ENCODE measurements at regions not wholly inside any gene's neighbourhood (a gene's known extent, or its start where the extent isn't known, plus 50 kb on each side); places are given as distances from the start of the nearest gene placed in this dataset.

GRCh38 chr3:82764521-82764920 is 1003.1 kb upstream of the GBE1 start:
- DNase-seq (no peak), ATAC-seq (replicated peaks in 1 of 2) (no peak)
- Mint-ChIP-seq H3K27me3 (ENCODE audit: low read depth) (no peaks in the 10 kb centered on the region), H3K4me1 (ENCODE audit: low read depth) (no peaks in the 10 kb centered on the region), H3K4me3 (no peak overlapping the region), H3K27ac (no peak overlapping the region), H3K9me3 (peaks cover 0 to 3% of the 10 kb centered on the region in 2 donors), H3K36me3 (ENCODE audit: insufficient read depth in 2 of 2) (peaks cover 0 to 1% of the 10 kb centered on the region in 2 donors)

- Mint-ChIP-seq H3K36me3 (ENCODE audit: insufficient read depth in 2 of 2) (peaks cover 0 to 1% of the 10 kb centered on the region in 2 donors), H3K4me3 (no peak overlapping the region), H3K27me3 (ENCODE audit: low read depth) (no peaks in the 10 kb centered on the region), H3K27ac (no peak overlapping the region), H3K9me3 (peaks cover 0 to 3% of the 10 kb centered on the region in 2 donors), H3K4me1 (ENCODE audit: low read depth) (no peaks in the 10 kb centered on the region)
- DNase-seq: no peak
- ATAC-seq (replicated peaks in 1 of 2): no peak
Measured at GRCh38 chr3:82761858-82762257, 1000.4 kb upstream of the GBE1 start.

- H3K4me3 Mint-ChIP-seq: no peak overlapping the region
Measured at GRCh38 chr3:82745544-82745943, 984.1 kb upstream of the GBE1 start.

GRCh38 chr3:82743196-82743595 is 981.8 kb upstream of the GBE1 start:
- H3K4me1 Mint-ChIP-seq (ENCODE audit: low read depth): no peaks in the 10 kb centered on the region

More at GRCh38 chr3:82745544-82745943, 984.1 kb upstream of the GBE1 start:
- DNase-seq (no peak), ATAC-seq (replicated peaks in 1 of 2) (no peak)
- Mint-ChIP-seq H3K27ac (no peak overlapping the region), H3K27me3 (ENCODE audit: low read depth) (no peaks in the 10 kb centered on the region), H3K4me1 (ENCODE audit: low read depth) (no peaks in the 10 kb centered on the region), H3K36me3 (ENCODE audit: insufficient read depth in 2 of 2) (peaks cover 0 to 1% of the 10 kb centered on the region in 2 donors), H3K9me3 (peaks cover 6 to 8% of the 10 kb centered on the region in 2 donors)

GRCh38 chr3:82741346-82741745 is 979.9 kb upstream of the GBE1 start:
- no peak overlapping the region for H3K4me3 Mint-ChIP-seq
- H3K4me1 Mint-ChIP-seq (ENCODE audit: low read depth): no peaks in the 10 kb centered on the region
- no peak overlapping the region for H3K27ac Mint-ChIP-seq
- DNase-seq (no peak), ATAC-seq (replicated peaks in 1 of 2) (no peak)
- H3K27me3 Mint-ChIP-seq (ENCODE audit: low read depth): no peaks in the 10 kb centered on the region
- H3K36me3 Mint-ChIP-seq (ENCODE audit: insufficient read depth in 2 of 2): peaks cover 0 to 1% of the 10 kb centered on the region in 2 donors
- peaks cover 6 to 12% of the 10 kb centered on the region in 2 donors for H3K9me3 Mint-ChIP-seq

More at GRCh38 chr3:82743196-82743595, 981.8 kb upstream of the GBE1 start:
- peaks cover 7 to 8% of the 10 kb centered on the region in 2 donors for H3K9me3 Mint-ChIP-seq
- H3K27me3 Mint-ChIP-seq (ENCODE audit: low read depth): no peaks in the 10 kb centered on the region
- ATAC-seq (replicated peaks in 1 of 2) (no peak), DNase-seq (no peak)
- H3K36me3 Mint-ChIP-seq (ENCODE audit: insufficient read depth in 2 of 2): peaks cover 0 to 1% of the 10 kb centered on the region in 2 donors
- H3K27ac Mint-ChIP-seq: no peak overlapping the region
- no peak overlapping the region for H3K4me3 Mint-ChIP-seq

GRCh38 chr3:82739390-82739789 is 977.9 kb upstream of the GBE1 start:
- Mint-ChIP-seq H3K27me3 (ENCODE audit: low read depth) (no peaks in the 10 kb centered on the region), H3K9me3 (peaks cover 3 to 8% of the 10 kb centered on the region in 2 donors), H3K36me3 (ENCODE audit: insufficient read depth in 2 of 2) (peaks cover 0 to 1% of the 10 kb centered on the region in 2 donors), H3K4me1 (ENCODE audit: low read depth) (no peaks in the 10 kb centered on the region), H3K27ac (no peak overlapping the region), H3K4me3 (no peak overlapping the region)
- ATAC-seq (replicated peaks in 1 of 2): no peak
- no peak for DNase-seq

GRCh38 chr3:82736696-82737277 is 975.3 kb upstream of the GBE1 start:
- no peak for ATAC-seq (replicated peaks in 1 of 2)
- Mint-ChIP-seq H3K4me3 (no peak overlapping the region), H3K4me1 (ENCODE audit: low read depth) (no peaks in the 10 kb centered on the region), H3K36me3 (ENCODE audit: insufficient read depth in 2 of 2) (no peaks in the 10 kb centered on the region), H3K9me3 (peaks cover 3 to 4% of the 10 kb centered on the region in 2 donors), H3K27ac (no peak overlapping the region), H3K27me3 (ENCODE audit: low read depth) (no peaks in the 10 kb centered on the region)
- DNase-seq: no peak

GRCh38 chr3:82715091-82715856 is 953.8 kb upstream of the GBE1 start:
- Mint-ChIP-seq H3K4me1 (ENCODE audit: low read depth) (no peaks in the 10 kb centered on the region), H3K27ac (no peak overlapping the region), H3K9me3 (peaks cover 7 to 8% of the 10 kb centered on the region in 2 donors), H3K27me3 (ENCODE audit: low read depth) (no peaks in the 10 kb centered on the region), H3K4me3 (no peak overlapping the region), H3K36me3 (ENCODE audit: insufficient read depth in 2 of 2) (peaks cover 2 to 3% of the 10 kb centered on the region in 2 donors)
- no peak for ATAC-seq (replicated peaks in 1 of 2)
- no peak for DNase-seq

- Mint-ChIP-seq H3K9me3 (peaks cover 10 to 22% of the 10 kb centered on the region in 2 donors), H3K4me1 (ENCODE audit: low read depth) (no peaks in the 10 kb centered on the region), H3K36me3 (ENCODE audit: insufficient read depth in 2 of 2) (peaks cover 0 to 3% of the 10 kb centered on the region in 2 donors), H3K27me3 (ENCODE audit: low read depth) (no peaks in the 10 kb centered on the region), H3K27ac (no peak overlapping the region), H3K4me3 (no peak overlapping the region)
- DNase-seq (no peak), ATAC-seq (replicated peaks in 1 of 2) (no peak)
Measured at GRCh38 chr3:82707035-82707434, 945.6 kb upstream of the GBE1 start.

- no peaks in the 10 kb centered on the region for H3K36me3 Mint-ChIP-seq (ENCODE audit: insufficient read depth in 2 of 2)
- no peak overlapping the region for H3K27ac Mint-ChIP-seq
- H3K9me3 Mint-ChIP-seq: peaks cover 0 to 1% of the 10 kb centered on the region in 2 donors
- DNase-seq (no peak), ATAC-seq (replicated peaks in 1 of 2) (no peak)
- no peaks in the 10 kb centered on the region for H3K27me3 Mint-ChIP-seq (ENCODE audit: low read depth)
- no peaks in the 10 kb centered on the region for H3K4me1 Mint-ChIP-seq (ENCODE audit: low read depth)
- H3K4me3 Mint-ChIP-seq: no peak overlapping the region
Measured at GRCh38 chr3:82685761-82686160, 924.3 kb upstream of the GBE1 start.

- no peak for ATAC-seq (replicated peaks in 1 of 2)
- no peak overlapping the region for H3K4me3 Mint-ChIP-seq
- H3K9me3 Mint-ChIP-seq: peaks cover 9 to 11% of the 10 kb centered on the region in 2 donors
- no peaks in the 10 kb centered on the region for H3K27me3 Mint-ChIP-seq (ENCODE audit: low read depth)
- no peak for DNase-seq
- no peak overlapping the region for H3K27ac Mint-ChIP-seq
- H3K36me3 Mint-ChIP-seq (ENCODE audit: insufficient read depth in 2 of 2): no peaks in the 10 kb centered on the region
- no peaks in the 10 kb centered on the region for H3K4me1 Mint-ChIP-seq (ENCODE audit: low read depth)
Measured at GRCh38 chr3:82676356-82677026, 915.0 kb upstream of the GBE1 start.

- no peak overlapping the region for H3K4me3 Mint-ChIP-seq
- no peaks in the 10 kb centered on the region for H3K36me3 Mint-ChIP-seq (ENCODE audit: insufficient read depth in 2 of 2)
- H3K27me3 Mint-ChIP-seq (ENCODE audit: low read depth): no peaks in the 10 kb centered on the region
- ATAC-seq (replicated peaks in 1 of 2): no peak
- DNase-seq: no peak
- peak overlapping the region; percentile 33 for H3K27ac Mint-ChIP-seq
- no peaks in the 10 kb centered on the region for H3K4me1 Mint-ChIP-seq (ENCODE audit: low read depth)
- H3K9me3 Mint-ChIP-seq: peaks cover 8 to 9% of the 10 kb centered on the region in 2 donors
Measured at GRCh38 chr3:82672966-82673365, 911.5 kb upstream of the GBE1 start.

- peaks cover 4 to 6% of the 10 kb centered on the region in 2 donors for H3K9me3 Mint-ChIP-seq
- no peak for ATAC-seq (replicated peaks in 1 of 2)
- no peaks in the 10 kb centered on the region for H3K27me3 Mint-ChIP-seq (ENCODE audit: low read depth)
- H3K36me3 Mint-ChIP-seq (ENCODE audit: insufficient read depth in 2 of 2): no peaks in the 10 kb centered on the region
- DNase-seq: no peak
- no peak overlapping the region for H3K27ac Mint-ChIP-seq
- no peak overlapping the region for H3K4me3 Mint-ChIP-seq
- H3K4me1 Mint-ChIP-seq (ENCODE audit: low read depth): no peaks in the 10 kb centered on the region
Measured at GRCh38 chr3:82671466-82671865, 910.0 kb upstream of the GBE1 start.

Measured in activated T-cell treated with anti-CD3 and anti-CD28 coated beads, Interleukin-2, amount 50 U/mL, for 72 hours (primary cell).